Limb (tissue), 2 donors: ENCODE measurements at regions not wholly inside any gene's neighbourhood (a gene's known extent, or its start where the extent isn't known, plus 50 kb on each side); places are given as distances from the start of the nearest gene placed in this dataset.
"Not testable (repeated sequence)": the region's sequence is repeated elsewhere in the genome, so short reads cannot be mapped to it uniquely, and the experiment has no call there.

Source experiments
- DNase-seq, 2 donors: peaks; one replicate each; pipeline ENCODE4 v3.0.0-alpha.2; 2016; ENCODE audit errors: extremely low spot score in 2 of 2

DNA sequence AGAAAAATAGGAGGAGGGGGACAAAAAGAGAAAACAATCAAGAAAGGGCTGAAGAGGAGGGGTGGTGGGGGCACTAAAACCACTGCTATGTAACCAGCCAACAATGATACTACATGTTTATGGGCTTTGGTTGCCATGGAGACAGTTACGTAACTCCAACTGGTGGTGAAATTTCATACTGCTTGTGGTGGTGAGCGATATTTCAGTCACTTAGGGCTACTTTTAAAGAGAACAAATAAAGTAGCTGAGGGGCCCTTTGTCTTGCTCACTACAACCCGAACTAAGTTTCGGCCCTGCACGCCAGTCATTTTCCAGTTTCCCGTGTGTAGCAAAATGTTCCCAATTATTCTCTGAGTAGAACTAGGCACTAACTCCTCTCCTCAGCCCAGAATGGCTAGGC, 275.2 kb upstream of the EDA2R start:
- peak; percentile 27 to 28 for DNase-seq

DNA sequence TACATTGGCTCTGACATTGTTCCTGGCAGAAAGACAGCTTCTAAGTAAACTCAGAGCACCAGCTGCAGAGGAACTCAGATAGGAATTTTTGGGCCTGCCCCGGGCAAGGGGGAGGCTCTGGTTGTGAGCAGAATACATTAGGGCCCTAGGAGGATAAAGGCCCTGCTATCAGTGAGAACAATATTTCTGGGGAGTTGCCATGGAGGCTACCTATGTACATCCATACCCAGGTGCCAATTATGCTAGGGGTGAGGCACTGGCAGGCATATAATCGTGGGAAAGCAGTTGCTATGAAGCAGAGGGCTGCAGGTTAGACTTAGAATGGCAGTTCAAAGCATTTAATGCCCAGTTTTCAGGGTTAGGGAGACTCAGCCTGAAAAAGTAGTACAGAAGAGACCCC, 273.5 kb upstream of the EDA2R start:
- no peak for DNase-seq

DNA sequence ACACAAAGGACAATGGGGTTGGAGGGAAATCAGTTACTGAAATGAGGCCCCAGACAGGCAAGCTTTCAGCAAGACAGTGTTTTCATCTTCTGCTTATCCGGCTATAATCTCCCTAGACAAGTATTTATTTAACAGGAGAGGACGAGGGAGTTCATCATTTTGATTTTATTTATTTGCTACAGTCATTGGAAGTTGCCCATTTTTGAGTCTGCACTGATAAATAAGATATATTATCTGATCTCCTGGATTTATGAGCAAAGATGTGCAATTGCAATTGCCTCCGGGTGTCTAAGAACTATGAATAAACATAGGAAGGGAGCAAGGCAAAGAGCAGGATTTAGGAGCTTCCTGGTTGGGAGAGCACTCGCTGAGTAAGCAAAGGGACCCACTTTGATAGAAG, 263.2 kb upstream of the EDA2R start:
- no peak for DNase-seq

DNA sequence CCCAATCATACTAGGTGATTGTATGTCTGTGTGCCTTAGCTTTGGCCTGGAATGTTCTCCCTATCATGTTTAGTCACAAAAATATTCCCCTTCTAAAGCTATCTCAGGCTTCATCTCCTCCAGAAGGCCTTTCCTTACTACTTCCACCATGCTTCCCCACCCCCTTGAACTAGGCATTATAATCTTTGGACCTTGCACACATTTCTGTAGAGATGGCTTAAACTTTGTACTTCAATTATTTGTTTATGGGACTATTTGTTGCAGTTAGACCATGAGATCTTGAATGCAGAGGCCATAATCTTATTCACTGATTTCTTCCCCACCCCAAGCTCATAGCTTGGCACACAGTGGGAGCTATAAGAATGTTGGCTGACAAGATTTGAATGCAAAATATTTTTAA, 262.0 kb upstream of the EDA2R start:
- no peak for DNase-seq

DNA sequence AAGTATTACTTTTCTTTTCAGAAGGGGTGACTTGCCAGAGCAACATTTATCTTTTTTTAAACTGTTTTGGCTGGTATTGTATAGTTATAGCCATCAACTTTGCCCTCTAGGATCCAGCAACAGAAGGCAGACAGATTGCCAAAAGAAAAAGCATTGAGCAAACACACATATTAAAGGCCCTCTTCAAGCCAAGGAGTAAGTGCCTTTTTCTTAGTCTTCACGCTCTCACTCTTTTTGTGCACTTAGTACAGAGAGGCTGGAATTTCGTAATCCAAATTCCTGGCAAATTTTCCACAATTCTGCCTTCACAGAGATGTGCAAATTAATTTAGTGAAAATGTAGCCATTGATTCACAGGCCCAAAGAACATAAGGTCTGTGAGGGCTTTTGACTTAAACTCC, 253.1 kb upstream of the EDA2R start:
- DNase-seq, result no peak

DNA sequence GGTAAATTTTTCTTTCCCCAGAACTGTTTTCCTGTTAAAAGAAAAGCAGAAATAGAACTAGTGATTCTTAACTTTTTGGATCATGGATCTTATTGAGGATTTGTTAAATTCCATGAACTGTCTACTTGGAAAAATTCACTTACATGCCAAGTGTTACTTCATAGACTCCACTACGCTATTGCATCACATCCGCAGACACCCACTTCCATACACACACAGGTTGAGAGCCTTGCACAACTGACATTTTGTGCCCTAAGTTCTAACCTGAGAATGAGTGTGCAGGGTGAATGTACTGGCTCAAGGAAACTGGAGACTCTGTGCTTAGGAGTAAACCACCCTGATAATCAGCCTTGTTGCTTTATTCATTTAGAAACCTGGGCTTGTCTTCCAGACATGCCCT, 250.5 kb upstream of the EDA2R start:
- no peak for DNase-seq

DNA sequence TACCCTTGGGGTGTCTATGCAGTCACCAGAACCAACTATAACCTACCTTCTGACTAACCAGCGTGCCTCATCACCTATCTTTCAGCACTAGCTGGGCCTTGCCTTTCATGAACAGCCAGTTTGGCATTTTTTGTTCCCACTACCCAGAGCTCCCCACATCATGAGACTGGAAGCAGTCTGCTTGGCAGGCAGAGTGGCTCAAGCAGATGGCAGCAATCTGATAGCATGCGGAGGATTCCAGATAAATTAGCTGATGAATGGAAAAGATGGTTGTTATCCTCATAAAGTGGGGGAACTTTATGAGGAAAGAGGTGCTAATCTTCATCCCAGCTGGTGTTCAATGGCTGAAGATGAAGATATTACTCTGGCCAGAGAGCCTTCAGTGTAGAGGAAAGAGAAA, 243.2 kb upstream of the EDA2R start:
- DNase-seq, result no peak

DNA sequence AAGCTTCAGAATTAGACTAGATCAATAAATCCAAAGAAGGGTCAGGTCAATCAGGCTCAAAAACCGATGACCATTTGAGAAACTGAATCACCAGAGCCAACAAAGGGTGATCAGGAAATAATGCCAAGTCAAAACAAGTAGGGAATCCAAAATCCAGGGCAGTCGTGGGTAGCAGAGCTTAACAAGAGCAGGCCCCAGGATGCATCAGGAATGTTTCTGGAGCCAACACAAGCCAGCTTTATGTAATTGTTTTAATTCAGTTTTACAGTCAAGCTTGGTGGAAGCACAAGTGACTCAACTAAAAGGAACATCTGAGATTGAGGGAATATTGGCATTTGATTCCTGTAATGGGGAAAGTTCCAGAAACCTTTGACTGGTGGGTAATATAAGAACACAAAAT, 237.9 kb upstream of the EDA2R start:
- no peak for DNase-seq

DNA sequence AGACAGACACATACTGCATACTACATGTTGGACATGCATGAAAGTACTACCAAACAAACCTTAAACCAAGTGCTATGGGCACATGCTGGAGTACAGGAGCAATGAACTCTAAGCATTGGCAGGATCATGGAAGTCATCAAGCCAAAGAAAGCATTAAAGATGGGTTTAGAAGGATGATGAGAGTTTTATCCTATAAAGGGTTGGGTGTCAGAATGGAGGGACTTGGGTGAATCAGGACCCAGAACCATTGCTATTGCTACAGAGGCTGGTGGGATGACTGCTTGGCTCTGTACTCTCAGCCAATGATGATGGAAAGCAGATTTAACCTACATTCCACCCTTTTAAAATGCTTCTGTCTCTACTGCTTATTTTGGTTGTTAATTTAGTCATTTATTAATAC, 233.9 kb upstream of the EDA2R start:
- no peak for DNase-seq

DNA sequence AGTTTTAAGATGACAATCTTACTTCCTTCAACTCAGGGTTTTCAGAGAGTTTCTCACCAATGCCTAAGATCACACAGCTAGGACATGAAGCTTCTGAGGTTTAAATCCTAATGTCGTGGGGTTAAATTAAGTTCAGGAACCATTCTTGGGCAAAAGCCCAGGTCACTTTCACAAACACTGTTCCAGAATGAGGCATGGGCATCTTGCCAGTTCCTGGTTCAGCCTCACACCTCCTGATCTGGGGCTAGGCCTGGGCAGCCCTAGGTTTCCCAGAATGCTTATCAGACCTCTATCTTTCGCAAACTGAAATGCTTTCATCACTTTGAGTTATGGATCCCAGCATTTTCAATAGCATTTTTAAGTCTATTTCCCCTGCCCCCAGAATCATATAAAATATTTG, 224.8 kb upstream of the EDA2R start:
- DNase-seq, result no peak

DNA sequence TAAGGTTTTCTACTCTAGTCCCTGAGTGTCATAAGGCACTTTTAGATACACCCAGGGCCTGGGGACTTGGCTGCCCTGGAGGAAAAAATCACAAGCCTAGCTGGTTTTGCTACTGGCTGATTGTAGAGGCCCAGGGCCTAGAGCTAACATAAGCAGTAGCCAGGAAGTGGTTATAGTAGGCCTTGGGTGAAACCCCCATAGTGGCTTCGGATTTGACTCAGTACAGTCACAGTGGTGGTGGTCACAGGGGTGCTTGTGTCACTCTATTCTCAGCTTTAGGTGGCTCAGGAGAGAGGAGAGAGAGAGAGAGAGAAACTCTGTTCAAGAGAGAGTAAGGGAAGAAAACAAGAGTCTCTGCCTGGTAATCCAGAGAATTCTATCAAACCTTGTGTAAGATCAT, 194.5 kb upstream of the EDA2R start:
- no peak for DNase-seq

DNA sequence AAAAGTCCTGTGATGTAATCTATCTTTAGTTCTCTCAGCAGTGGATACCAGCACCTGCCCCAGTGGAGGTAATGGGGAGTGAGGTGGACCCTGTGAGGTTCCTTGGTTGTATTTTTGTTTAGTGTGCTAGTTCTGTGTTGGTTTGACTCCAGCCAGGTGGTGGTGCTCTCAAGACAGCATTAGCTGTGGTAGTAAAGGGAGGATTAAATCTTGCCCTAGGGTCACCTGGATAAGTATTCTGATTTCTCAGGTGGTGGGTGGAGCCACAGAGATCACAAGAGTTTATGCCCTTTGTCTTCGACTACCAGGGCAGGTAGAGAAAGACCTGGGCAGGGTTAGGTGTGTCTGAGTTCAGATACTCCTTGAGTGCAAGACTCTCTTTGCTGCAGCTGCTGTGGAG, 176.3 kb upstream of the EDA2R start:
- no peak for DNase-seq

DNA sequence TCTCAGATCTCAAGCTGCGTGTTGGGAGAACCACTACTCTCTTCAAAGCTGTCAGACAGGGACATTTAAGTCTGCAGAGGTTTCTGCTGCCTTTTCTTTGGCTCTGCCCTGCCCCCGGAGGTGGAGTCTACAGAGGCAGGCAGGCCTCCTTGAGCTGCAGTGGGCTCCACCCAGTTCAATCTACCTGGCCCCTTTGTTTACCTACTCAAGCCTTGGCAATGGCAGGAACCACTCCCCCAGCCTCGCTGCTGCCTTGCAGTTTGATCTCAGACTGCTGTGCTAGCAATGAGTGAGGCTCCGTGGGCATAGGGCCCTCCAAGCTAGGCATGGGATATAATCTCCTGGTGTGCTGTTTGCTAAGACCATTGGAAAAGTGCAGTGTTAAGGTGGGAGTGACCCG, 155.6 kb upstream of the EDA2R start:
- DNase-seq, result not testable (repeated sequence)

DNA sequence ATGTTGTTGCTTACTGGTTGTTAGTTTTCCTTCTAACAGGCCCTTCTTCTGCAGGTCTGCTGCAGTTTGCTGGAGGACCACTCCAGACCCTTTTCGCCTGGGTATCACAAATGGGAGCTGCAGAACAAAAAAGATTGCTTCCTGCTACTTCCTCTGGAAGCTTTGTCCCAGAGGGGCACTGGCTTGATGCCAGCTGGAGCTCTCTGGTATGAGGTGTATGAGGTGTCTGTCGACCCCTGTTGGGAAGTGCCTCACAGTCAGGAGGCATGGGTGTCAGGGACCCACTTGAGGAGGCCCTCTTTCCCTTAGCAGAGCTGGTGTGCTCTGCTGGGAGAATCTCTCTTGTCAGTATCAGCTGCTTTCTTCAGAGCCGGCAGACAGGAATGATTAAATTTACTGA, 127.4 kb upstream of the EDA2R start:
- DNase-seq, result no peak

DNA sequence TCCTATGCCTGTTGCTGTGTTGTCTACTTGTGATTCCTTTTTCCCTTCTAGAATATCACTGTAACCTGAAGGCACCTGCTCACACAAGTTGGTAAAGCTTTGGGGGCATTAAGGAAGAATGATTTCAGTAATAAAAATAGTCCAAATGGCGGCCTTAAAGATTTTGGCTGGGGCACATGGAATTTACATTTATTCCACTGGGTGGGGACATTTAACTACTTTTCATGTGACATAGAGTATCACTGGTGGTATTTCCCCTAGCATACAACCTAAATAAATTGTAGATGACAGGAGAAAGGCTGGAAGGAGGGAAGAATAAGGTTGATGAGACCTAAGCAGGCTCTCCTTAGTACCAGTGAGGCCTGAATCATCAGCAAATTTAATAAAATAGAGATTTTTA, 121.8 kb upstream of the EDA2R start:
- DNase-seq, result no peak

DNA sequence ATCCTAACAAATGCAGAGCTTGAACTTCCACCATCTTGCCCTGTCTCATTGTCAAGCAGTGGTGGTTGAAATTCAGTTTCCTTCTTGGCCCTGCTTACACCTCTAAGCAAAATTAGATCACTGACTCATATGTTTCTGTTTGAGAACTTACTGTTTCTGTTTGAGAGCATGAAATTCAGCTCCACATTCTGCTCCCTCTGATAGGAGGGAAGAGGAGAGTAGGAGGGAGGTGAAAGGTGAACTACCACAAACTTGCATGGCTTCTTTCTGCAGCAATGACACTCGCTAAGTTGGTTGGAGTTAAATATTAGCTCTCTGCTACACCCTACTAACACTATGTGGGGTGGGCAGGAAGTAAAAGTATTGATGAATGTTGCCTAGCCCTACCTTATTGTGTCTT, 117.8 kb upstream of the EDA2R start:
- DNase-seq, result no peak

DNA sequence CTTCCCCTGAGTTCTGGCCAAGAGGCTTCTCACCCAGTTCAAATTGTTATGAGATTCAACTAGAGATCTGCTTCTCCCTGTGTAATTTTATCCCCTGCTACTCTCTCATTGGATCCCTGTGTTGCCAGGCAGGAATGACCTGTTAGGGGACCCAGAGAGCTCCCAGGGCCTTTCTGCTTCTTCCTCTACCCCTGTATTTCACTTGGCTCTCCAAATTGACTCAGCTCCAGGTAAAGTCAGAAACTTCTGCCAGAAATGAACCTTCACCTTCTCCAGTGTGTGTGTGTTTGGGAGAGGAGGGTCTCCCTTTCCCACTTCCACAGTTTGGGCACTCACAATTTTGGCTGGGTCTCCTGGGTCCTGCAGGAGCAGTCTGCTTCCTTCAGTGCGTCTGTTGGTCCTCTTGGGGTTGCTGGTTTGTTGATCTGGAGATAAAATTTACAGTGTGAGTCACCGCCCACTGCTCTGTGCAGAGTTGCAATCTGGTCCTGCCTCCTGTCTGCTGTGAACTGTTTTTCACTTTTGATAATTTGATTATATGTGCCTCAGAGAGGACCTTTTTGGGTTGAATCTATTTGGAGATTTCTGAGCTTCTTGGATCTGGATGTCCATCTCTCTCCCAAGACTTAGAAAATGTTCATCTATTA, 112.4 kb upstream of the EDA2R start:
- DNase-seq, result no peak

DNA sequence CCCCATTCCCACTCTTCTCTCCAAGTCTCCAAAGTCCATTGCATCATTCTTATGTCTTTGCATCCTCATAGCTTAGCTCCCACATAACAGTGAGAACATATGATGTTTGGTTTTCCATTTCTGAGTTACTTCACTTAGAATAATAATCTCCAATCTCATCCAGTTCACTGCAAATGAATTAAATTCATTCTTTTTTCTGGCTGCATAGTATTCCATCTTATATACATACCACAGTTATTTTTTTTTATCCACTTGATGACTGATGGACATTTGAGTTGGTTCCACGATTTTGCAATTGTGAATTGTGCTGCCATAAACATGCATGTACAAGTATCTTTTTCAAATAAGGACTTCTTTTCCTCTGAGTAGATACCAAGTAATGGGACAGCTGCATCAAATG, 105.6 kb upstream of the EDA2R start:
- not testable (repeated sequence) for DNase-seq

DNA sequence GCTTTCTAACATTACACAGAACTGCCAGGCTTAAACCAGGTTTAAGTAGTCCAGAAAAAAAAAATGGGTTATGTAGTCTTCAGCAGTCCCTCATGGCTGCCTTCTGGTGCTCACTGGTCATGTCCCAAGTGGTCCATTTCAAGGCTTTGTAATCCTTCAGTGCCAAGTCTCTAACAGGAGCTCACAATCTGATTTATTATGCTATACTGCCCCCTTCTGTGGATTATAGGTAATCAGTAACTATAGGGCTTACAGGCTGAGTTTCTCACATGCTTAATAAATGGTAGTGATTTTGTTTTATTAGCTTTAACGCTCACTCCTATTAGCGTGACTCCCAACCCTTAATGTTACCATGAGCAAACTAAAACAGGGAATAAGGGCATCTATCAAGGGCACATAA, 92.5 kb upstream of the EDA2R start:
- DNase-seq, result no peak

DNA sequence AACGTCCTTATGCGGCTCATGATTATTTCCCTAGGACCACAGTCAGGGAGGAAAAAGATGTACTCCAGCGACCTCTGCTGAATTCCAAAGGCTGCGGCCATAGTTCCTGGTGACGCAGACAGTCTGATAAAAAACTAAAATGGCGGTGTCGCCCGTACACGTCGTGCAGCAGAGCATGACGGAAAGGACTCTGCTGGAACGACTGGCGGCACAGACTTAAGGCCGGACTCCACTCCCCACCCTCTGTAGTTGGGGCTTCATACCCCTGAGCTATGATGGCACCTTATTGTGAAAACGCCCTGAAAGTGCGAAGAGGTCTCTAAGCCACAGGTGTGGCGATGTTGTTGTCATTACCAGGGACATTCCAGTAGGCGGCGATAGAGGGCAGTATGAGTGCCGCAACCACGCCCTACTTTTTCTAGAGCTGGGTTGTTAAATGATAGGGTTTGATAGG, 90.0 kb upstream of the EDA2R start:
- peak; percentile 55 to 61 for DNase-seq

DNA sequence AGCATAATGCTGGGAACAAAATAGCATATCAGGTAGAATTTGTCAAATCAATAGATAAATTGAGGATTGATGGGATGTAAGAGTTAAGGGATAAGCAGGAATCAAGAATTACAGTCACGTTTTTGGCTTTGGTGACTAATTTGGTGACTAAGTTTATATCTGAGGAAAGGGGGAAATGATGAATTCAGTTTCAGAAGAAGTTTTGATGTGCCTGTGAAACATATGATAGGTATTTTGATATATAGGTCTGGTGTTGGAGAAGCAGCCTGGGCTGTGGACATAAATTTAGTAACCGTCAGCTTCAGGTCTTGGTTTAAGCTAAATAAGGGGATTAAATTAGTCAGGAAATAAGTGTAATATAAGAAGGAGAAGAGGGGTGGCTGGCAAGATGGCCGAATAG, 79.0 kb upstream of the EDA2R start:
- no peak for DNase-seq

DNA sequence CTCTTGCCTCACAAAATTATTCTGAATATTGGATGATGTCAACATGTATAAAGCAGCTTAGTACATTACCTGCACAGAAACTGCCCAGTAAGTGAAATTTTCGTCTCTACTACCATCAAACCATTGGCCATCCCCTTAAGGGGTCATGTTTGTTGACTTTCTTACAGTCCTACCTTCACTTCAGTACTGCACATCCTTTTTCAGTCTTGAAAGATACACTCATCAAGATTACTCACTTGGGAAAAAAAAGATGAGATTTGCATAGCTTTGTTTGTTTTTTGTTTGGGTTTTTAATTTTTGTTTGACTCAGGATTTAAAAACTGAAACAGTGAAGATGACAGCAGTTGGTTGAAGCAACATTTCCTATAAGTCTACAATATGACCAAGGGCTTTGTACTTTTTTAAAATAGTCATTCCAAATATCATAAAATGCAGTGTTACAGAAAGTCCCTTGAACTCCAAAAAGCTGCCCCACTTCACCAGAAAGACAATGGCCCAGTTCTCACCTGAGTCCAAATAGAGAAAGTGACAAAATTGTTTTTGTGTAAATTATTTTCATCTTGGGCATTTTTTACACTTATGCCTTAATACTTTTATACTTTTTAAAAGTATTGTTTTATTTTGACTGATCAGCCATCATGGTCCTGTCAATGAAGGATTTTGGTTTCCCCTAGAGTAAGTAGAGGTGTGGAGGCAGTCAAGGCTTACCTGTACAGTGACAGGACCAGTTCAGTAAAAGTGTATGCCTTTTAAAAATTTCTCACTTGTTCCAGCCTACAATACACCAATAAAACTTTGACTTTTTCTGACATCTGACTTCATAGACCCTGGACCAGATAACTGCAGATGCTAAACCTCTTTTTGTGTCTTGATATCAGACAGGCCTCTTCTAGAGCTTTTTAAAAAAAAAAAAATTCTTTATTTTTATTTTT, 59.7 kb upstream of the EDA2R start:
- DNase-seq, result no peak

DNA sequence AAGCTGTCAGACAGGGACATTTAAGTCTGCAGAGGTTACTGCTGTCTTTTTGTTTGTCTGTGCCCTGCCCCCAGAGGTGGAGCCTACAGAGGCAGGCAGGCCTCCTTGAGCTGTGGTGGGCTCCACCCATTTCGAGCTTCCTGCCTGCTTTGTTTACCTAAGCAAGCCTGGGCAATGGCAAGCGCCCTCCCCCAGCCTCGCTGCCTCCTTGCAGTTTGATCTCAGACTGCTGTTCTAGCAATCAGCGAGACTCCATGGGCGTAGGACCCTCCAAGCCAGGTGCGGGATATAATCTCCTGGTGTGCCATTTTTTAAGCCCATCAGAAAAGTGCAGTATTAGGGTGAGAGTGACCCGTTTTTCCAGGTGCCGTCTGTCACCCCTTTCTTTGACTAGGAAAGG, 53.6 kb upstream of the EDA2R start:
- not testable (repeated sequence) for DNase-seq
